Activated CD4-positive, alpha-beta T cell treated with anti-CD3 and anti-CD28 coated beads for 48 hours (primary cell): ENCODE measurements at regions not wholly inside any gene's neighbourhood (a gene's known extent, or its start where the extent isn't known, plus 50 kb on each side); places are given as distances from the start of the nearest gene placed in this dataset.

Experiments
- DNase-seq: peaks from one replicate; pipeline ENCODE4 v3.0.0-alpha.2; 2020

DNA sequence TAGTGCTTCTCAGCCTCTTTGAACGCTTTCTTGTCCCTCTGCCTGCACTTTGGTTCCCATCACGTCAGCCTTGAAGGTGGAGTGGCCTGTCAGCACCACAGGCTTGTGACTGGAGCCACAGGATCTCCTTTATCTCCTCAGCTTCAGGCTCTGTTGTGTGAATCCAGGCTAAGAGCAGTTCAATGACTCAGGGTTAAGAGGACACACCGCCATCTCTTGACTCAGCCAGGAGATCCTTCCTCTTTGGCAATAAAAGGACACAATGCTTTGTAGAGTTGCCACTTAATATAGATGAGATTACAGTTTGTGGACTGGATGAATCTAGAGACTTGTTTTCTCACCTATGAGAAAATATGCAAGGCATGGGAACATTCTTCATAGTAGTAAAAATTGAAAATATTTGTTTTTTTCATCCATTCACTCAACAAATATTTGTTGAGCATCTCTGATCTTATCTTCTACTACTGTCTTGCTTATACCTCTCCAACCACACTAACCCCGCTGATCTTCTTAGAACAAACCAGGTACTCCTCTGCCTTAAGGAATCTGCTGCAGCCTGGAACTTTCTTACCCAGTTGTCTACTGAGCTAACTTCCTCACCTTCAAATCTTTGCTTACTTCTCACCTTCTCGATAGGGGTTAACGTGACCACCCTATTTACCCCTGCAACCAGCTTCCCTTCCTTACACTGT, 62.3 kb downstream of the UCHL1 start:
- no peak for DNase-seq

GRCh38 chr4:41319553-41319952, 62.8 kb downstream of the UCHL1 start:
- DNase-seq, result no peak

GRCh38 chr4:41320278-41320677, 63.5 kb downstream of the UCHL1 start:
- no peak for DNase-seq

DNA sequence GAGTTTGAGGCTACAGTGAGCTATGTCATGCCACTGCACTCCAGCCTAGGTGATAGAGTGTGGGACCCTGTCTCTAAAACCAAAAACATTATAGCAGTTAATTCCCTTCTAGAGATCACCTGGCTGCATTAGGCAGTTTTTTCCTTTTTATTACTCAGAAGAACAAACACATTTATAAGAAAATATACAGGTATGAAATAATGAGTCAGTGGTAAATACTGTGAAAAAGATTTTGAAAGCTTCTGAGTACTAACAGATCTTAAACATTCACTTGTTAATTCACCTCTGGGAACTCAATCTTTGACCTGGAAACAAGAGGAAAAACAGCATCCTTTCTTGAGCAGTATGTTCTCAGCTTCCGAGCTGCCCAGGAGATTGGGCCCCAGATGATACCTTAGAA, 64.1 kb downstream of the UCHL1 start:
- no peak for DNase-seq

GRCh38 chr4:41321216-41321945, 64.7 kb downstream of the UCHL1 start:
- no peak for DNase-seq

DNA sequence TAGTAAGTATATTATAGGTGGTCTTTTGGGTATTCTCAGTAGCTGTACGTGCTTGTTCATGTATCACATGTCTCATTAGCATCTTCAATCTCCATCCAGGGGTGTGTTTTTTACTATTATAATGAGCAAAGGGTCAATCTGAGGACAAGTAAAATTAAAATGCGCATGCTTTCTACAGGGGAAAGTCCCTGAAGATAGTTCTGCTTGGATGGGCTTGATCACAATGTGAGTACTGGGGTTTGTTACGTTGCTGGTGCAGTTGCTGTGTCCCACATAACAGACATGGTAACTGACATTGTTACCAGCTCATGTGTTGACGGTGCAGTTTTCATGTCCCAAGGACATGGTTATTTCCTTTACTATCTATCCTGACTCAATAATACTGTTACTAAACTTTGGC, 65.9 kb downstream of the UCHL1 start:
- no peak for DNase-seq

GRCh38 chr4:41323179-41323578, 66.5 kb downstream of the UCHL1 start:
- no peak for DNase-seq

- DNase-seq, result no peak
These were observed 67.0 kb downstream of the UCHL1 start for GRCh38 chr4:41323706-41324105.

GRCh38 chr4:41324861-41325260, 68.1 kb downstream of the UCHL1 start:
- DNase-seq, result no peak

- no peak for DNase-seq
These were observed 69.2 kb downstream of the UCHL1 start for GRCh38 chr4:41325901-41326300.

DNA sequence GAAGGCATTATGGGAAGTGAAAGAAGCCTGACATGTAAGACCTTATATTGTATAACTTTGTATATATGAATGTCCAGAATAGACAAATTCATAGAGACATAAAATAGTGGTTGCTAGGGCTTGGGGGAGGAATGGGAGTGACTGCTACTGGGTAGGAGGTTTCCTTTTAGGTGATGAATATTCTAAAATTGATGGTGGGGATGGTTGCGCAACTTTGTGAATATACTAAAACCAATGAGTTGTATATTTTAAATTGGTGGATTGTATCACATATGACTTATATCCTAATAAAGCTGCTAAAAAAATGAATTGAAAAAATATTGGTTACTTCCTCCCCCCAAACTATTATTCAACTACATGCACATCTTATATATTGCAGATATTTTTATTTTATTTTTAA, 70.0 kb downstream of the UCHL1 start:
- no peak for DNase-seq

DNA sequence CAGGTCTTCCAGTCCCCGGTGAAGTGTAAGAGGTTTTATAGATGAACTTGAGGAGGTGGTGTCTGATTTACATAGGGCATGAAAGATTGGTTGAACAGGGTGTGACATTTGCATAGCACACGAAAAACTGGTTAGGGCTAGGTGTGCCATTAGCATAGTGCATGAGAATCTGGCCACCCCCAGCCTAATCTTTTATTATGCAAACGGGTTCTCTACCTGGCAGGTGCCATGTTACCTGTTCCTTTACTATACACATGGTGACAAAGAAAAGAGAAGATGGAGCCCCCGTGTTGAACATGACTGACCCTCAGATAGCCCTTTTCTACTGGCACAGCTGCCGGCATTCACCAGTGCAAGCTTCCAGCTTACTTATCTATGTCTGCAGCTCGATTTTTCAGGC, 71.0 kb downstream of the UCHL1 start:
- DNase-seq, result no peak

- DNase-seq, result no peak
These were observed 72.6 kb downstream of the UCHL1 start for GRCh38 chr4:41329361-41329760.

- DNase-seq, result no peak
These were observed 74.5 kb downstream of the UCHL1 start for GRCh38 chr4:41331224-41331623.

GRCh38 chr4:41332510-41333054, 75.9 kb downstream of the UCHL1 start:
- DNase-seq, result no peak

DNA sequence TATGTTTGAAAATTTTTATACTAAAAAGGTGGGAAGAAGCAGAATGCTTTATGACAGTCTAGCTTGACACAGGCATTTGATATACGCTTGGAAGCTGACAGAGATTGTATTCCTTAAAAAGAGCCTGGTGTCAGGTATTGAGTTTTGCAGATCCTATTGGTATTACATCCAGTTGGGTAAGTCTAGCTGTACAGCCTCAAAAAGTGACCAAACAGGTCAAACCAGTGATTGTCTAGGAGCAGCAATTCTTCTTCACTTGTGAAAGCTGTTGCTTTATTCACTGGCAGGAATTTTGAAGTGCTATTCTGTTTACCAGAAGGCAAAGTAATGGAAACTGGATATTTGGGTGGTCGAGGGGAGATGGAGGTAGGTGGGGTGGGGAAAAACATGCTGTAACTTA, 77.5 kb downstream of the UCHL1 start:
- no peak for DNase-seq

DNA sequence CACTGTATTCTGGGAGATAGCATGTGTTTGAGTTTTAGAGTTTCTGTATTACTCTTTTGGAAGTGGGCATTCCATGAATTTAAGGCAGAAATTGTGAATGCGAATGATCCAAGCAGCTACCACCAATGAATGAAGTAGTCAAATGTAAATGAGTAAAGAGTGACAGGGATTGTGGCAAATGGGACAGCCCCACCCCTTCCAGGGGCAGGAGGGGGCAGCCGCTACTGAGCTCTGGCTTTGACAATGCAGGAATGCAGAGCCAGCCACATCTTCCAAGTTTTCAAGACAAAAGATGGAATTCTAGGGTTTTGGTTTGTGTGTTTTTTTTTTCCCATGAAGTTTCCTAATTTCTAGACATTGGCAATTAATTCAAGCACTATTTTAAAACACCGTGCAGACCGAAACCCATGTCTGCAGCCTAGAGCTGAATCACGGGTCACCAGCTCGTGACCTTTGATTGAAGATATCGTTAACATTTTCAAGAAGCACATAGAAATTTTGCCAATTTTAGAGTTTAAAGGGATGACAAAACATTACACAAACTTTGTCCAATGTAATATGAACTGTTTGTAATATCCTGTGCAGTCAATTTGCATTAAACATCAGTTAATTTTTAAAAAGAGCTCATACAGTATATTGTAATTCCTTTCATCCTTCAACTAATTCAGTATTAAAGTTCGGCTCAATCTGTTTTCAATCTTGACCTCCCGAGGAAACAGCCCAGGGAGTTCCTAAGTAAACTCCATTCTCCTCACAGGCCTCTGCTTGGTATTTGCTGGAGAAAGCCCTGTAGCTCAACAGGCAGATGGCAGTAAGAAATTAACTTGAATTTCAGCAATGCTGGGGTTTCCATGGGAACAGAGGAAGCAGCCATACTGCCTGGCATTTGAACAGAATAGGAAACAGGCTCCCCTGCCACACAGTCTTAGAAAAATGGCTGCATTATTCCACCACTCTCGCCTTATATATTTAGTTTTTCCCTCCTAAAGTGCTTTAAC, 83.4 kb downstream of the UCHL1 start:
- DNase-seq, result no peak

GRCh38 chr4:41346306-41347061, 89.8 kb downstream of the UCHL1 start:
- no peak for DNase-seq

- DNase-seq, result no peak
These were observed 92.3 kb downstream of the UCHL1 start for GRCh38 chr4:41349021-41349420.

GRCh38 chr4:41358647-41359421, 102.1 kb downstream of the UCHL1 start:
- no peak for DNase-seq

DNA sequence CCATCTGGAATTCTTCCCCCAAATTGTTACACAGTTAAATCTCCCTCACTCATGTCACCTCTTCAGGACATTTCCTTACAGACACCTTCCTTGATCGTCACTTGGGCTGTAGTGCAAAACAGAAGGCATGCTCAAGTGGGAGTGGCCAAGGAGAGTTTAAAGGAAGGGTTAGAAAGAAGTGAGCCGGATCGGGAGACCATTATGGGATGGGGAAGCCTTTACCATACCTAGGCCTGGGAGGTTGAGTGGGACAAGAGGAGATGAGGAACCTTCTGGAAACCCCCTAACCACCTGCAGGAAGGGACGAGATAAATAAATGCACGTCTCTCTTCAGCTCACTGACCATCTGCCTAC, 102.7 kb downstream of the UCHL1 start:
- no peak for DNase-seq

DNA sequence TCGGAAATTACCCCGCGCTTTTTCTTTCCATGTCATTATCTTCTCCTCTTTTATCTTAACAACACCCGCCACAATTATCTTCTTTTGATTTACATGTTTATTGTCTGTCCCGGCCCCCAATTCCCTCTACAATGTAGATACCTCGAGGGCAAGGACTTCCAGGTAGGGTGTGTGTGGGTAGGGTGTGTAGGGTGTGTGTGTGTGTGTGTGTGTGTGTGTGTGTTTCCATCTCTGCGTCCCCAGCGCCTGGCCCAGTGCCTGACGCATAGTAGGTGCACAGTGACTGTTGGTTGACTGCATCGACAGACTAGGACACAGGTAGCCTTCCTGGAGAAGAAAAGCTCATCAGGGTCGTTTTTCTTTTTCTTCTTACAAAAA, 103.1 kb downstream of the UCHL1 start:
- DNase-seq, result no peak
